T47D (cell line): ENCODE measurements at regions not wholly inside any gene's neighbourhood (a gene's known extent, or its start where the extent isn't known, plus 50 kb on each side); places are given as distances from the start of the nearest gene placed in this dataset.

ENCODE experiments used
- DNase-seq, 2 experiments: peaks; one replicate each; pipeline versions ENCODE4 v3.0.0 to v3.0.0-alpha.2; 2011 to 2012; ENCODE audit warnings: low read depth in 1 of 2, low spot score in 1 of 2
- JUND ChIP-seq: IDR thresholded peaks from 2 replicates; pipeline ENCODE4 v1.6.1; 2012; ENCODE audit warnings: low read depth
- in situ Hi-C: cut with HindIII; loops from 2 replicates; pipeline ENCODE4 v1.10.0; 2016; ENCODE audit warnings: low sequenced_read_pairs, low pct_unique_long_range_greater_than_20kb

- no peak for DNase-seq
- no peak for TF ChIP-seq JUND
- in situ Hi-C loops, result no loop called here
Observed at GRCh38 chr7:28346256-28346655, 66.1 kb upstream of the CREB5 start.

- in situ Hi-C loops, result no loop called here
Observed at GRCh38 chr7:28346676-28347363, 65.5 kb upstream of the CREB5 start.

GRCh38 chr7:28347475-28348318, 64.6 kb upstream of the CREB5 start:
- TF ChIP-seq JUND, result no peak
- no peak for DNase-seq
- in situ Hi-C loops, result no loop called here

More at GRCh38 chr7:28346676-28347363, 65.5 kb upstream of the CREB5 start:
- TF ChIP-seq JUND, result no peak
- no peak for DNase-seq

- DNase-seq, result peak; percentile 34 to 35
- in situ Hi-C loops, result no loop called here
- no peak for TF ChIP-seq JUND
Observed at GRCh38 chr7:28348636-28349035, 63.7 kb upstream of the CREB5 start.

- no peak for TF ChIP-seq JUND
- no peak for DNase-seq
Observed at GRCh38 chr7:28349637-28350036, 62.7 kb upstream of the CREB5 start.

GRCh38 chr7:28350662-28351061, 61.7 kb upstream of the CREB5 start:
- in situ Hi-C loops, result no loop called here
- TF ChIP-seq JUND, result no peak
- DNase-seq, result no peak

More at GRCh38 chr7:28349637-28350036, 62.7 kb upstream of the CREB5 start:
- in situ Hi-C loops, result no loop called here

GRCh38 chr7:28351450-28351849, 60.9 kb upstream of the CREB5 start:
- in situ Hi-C loops, result no loop called here
- TF ChIP-seq JUND, result no peak
- DNase-seq, result no peak

- TF ChIP-seq JUND, result no peak
- DNase-seq, result no peak
- in situ Hi-C loops, result no loop called here
Observed at GRCh38 chr7:28354601-28355402, 57.5 kb upstream of the CREB5 start.

GRCh38 chr7:28355635-28356319, 56.5 kb upstream of the CREB5 start:
- no peak for TF ChIP-seq JUND
- DNase-seq, result no peak
- in situ Hi-C loops, result no loop called here

- no peak for TF ChIP-seq JUND
- DNase-seq, result no peak
- in situ Hi-C loops, result no loop called here
Observed at GRCh38 chr7:28356619-28357018, 55.7 kb upstream of the CREB5 start.

- in situ Hi-C loops, result no loop called here
- DNase-seq, result no peak
- TF ChIP-seq JUND, result no peak
Observed at GRCh38 chr7:28358423-28358868, 53.9 kb upstream of the CREB5 start.

- no peak for DNase-seq
- TF ChIP-seq JUND, result no peak
- in situ Hi-C loops, result no loop called here
Observed at GRCh38 chr7:28360739-28361138, 51.6 kb upstream of the CREB5 start.
